ENCODE measurements at regions not wholly inside any gene's neighbourhood (a gene's known extent, or its start where the extent isn't known, plus 50 kb on each side); places are given as distances from the start of the nearest gene placed in this dataset.

DNA sequence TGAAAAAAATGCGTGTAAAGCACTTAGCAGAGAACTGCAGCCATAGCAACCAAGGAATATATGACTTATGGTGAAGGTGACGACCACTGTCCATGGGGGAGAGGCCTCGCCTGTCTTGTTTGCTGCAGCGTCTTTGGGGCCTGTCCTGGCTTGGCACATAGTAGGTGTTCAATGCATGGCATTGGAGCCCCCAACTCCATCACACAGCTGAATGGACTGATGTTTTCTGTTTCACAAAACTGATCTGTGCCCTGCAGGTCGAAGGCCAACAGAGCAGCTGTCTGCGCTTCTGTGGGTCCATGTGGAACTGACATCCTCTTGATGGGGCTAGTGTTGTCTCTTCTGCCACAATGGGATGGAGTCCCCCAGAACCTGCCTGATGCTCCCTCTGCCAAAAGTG is 296.0 kb downstream of the PTPRU start:
- TF ChIP-seq, protein P1, sequence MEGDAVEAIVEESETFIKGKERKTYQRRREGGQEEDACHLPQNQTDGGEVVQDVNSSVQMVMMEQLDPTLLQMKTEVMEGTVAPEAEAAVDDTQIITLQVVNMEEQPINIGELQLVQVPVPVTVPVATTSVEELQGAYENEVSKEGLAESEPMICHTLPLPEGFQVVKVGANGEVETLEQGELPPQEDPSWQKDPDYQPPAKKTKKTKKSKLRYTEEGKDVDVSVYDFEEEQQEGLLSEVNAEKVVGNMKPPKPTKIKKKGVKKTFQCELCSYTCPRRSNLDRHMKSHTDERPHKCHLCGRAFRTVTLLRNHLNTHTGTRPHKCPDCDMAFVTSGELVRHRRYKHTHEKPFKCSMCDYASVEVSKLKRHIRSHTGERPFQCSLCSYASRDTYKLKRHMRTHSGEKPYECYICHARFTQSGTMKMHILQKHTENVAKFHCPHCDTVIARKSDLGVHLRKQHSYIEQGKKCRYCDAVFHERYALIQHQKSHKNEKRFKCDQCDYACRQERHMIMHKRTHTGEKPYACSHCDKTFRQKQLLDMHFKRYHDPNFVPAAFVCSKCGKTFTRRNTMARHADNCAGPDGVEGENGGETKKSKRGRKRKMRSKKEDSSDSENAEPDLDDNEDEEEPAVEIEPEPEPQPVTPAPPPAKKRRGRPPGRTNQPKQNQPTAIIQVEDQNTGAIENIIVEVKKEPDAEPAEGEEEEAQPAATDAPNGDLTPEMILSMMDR (IDR thresholded peaks at IDR 0.05; ENCODE audit: low read length, missing control alignments): no peak
- no peak for DNase-seq (ENCODE audit: low read depth)
- H3K4me3 ChIP-seq (replicated peaks; ENCODE audit: low read depth, low read length): no peak overlapping the region

DNA sequence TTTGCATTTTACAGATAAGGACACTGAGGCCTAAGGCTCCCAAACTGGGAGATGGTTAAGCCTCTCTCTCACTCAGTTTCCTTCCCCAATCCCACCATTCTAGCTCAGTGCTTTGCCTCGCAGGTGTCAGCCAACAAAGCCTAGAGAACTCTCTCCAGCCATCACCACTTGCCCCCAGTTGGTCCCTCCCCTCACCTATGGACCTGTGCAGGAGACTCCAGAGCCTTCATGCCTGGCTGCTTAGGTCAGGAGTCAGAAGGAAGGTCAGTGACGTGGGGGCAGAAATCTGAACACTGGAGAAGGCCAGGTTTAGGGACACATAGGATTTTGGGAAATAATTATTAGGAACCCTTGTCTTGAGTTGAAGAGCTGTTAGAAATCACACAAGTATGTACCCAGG is 295.3 kb downstream of the PTPRU start:
- TF ChIP-seq, protein P1 (IDR thresholded peaks at IDR 0.05; ENCODE audit: low read length, missing control alignments): no peak
- DNase-seq (ENCODE audit: low read depth): no peak
- no peak overlapping the region for H3K4me3 ChIP-seq (replicated peaks; ENCODE audit: low read depth, low read length)

DNA sequence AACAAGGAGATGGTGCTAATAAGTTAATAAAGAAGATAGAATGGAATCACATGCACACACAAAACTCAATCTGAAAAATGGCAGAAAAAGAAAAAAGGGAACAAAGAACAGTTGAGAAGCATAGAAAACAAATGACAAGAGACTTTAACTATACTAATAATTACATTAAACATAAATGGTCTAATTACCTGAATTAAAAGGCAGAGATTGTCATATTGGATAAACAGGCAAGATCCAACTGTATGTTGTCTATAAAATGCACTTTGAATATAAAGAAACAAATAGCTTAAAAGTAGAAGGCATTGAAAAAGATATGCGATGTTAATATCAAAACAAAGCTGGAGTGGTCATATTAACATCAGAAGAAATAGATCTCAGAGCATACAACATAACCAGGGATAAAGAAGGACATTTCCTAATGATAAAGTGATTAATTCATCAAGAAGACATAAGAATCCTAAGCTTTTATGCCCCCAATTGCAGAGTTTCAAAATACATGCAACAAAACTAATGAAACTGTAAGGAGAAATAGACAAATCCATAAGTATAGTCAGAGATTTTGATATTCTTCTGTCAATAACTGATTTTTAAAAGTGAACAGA is 293.5 kb downstream of the PTPRU start:
- H3K4me3 ChIP-seq (replicated peaks; ENCODE audit: low read depth, low read length): no peak overlapping the region
- TF ChIP-seq, protein P1 (IDR thresholded peaks at IDR 0.05; ENCODE audit: low read length, missing control alignments): no peak
- DNase-seq (ENCODE audit: low read depth): no peak

DNA sequence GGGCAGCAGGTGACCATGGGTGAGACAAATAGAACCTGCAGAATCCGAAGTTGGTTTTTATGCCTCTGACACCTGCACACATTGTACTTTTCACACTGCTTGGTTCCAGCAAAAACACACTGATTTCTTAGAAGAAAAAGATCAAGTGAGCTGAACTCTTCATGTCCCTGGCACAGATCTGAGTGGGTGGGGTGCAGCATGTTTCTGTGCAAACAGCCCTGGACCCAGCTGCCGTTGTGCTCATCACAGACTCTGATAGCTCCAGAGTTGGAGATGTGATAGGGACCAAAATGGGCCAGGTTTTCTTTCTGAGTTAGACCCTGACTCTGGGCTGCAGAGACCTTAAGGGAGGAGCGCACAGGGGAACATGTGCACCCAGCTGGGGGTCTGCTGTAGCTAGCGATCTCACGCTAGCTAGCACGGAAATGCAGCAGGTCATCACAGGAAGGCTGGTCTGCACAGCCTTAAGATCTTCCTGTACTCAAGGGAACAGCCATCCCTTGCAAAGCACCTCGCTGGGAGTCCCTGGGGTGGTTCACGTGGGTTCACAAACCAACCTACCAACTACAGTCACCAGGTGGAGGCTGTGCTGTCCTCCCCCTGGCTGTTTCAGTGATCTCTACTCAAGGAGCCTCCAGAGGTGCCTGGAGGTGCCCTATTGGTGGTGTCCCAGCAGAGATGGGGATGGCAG is 291.1 kb downstream of the PTPRU start:
- TF ChIP-seq, protein P1 (IDR thresholded peaks at IDR 0.05; ENCODE audit: low read length, missing control alignments): no peak
- no peak overlapping the region for H3K4me3 ChIP-seq (replicated peaks; ENCODE audit: low read depth, low read length)
- no peak for DNase-seq (ENCODE audit: low read depth)

DNA sequence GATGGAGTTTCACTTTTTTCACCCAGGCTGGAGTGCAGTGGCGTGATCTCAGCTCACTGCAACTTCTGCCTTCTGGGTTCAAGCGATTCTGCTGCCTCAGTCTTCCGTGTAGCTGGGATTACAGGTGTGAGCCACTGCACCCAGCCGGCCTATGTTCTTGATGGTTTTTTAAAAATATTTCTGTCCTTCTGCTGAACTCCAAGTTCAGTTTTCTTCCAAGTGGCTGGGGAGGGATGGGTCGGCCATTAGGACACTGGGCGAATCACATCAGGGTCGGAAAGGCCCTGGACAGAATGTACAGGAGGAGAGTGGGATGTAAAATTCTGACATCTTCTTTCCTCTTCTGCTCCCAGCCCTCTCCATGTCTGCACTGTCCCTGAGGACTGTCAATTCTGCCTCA is 289.6 kb downstream of the PTPRU start:
- no peak for DNase-seq (ENCODE audit: low read depth)

DNA sequence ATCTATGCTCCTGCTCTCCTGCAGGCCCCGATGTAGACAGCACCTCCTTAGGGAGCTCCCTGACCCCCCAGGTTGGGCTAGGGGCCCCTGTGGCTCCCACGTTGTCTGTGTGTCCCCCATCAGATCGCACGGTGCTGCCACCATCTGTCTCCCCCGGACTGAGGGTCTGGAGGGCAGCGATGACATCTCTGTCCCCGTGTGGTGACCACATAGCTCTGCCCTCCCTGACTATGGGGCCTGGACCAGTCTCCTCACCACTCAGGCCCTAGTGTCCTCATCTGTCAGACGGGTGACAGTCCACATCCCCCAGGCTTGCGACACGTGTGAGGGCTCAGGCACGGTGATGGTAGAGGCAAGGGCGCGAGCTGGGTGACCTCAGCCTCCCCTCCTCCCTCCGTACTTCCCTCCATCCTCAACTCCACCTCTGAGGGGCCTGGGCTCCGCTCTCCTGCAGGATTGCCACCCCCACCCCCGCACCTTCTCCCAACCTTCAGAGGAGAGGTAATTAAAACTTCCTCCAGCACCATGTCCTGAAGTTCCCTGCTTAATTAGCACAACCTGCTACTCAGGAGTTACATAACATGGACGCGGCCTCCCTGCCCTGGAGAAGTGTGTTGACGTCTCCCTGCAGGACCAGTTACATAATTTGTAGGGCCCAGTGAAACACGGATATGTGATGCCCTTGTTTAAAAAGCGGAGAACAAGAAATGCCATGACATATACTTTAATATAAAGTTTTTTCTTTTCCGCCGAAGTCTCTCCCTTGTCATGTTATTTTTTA is 288.2 kb downstream of the PTPRU start:
- TF ChIP-seq, protein P1 (IDR thresholded peaks at IDR 0.05; ENCODE audit: low read length, missing control alignments): no peak
- DNase-seq (ENCODE audit: low read depth): no peak

More for the DNA sequence above, 289.6 kb downstream of the PTPRU start:
- H3K4me3 ChIP-seq (replicated peaks; ENCODE audit: low read depth, low read length): no peak overlapping the region
- TF ChIP-seq, protein P1 (IDR thresholded peaks at IDR 0.05; ENCODE audit: low read length, missing control alignments): no peak

More for the DNA sequence above, 288.2 kb downstream of the PTPRU start:
- no peak overlapping the region for H3K4me3 ChIP-seq (replicated peaks; ENCODE audit: low read depth, low read length)

Data from fibroblast of pulmonary artery (primary cell).